ENCODE measurements at regions not wholly inside any gene's neighbourhood (a gene's known extent, or its start where the extent isn't known, plus 50 kb on each side); places are given as distances from the start of the nearest gene placed in this dataset.

DNA sequence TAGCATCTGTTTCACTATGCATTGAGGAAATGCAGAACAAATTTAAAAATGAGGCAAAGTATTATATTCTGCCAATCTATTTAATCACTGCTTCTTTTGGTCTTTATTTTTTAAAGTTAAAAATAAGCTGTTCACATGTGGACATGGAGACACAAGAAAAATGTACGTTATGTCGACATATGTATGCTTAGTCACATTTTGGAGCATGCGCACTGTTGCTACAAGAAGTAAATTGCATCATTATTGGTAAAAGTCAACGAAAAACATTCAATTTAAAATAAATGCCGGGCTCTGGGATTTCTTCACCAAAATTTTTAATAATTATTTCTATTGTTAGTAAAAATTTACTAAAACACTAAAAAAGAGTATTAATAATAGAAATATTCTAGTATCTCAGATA lies 876.3 kb upstream of the CTNND2 start:
- TF ChIP-seq POLR2A (IDR thresholded peaks at IDR 0.05) (no peak), POLR2AphosphoS5 (IDR thresholded peaks at IDR 0.05) (no peak)
- TF ChIP-seq, protein P1, sequence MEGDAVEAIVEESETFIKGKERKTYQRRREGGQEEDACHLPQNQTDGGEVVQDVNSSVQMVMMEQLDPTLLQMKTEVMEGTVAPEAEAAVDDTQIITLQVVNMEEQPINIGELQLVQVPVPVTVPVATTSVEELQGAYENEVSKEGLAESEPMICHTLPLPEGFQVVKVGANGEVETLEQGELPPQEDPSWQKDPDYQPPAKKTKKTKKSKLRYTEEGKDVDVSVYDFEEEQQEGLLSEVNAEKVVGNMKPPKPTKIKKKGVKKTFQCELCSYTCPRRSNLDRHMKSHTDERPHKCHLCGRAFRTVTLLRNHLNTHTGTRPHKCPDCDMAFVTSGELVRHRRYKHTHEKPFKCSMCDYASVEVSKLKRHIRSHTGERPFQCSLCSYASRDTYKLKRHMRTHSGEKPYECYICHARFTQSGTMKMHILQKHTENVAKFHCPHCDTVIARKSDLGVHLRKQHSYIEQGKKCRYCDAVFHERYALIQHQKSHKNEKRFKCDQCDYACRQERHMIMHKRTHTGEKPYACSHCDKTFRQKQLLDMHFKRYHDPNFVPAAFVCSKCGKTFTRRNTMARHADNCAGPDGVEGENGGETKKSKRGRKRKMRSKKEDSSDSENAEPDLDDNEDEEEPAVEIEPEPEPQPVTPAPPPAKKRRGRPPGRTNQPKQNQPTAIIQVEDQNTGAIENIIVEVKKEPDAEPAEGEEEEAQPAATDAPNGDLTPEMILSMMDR (IDR thresholded peaks at IDR 0.05 in 8 of 11, conservative IDR thresholded peaks at IDR 0.05 in 3 of 11): no peak
